ENCODE measurements at regions not wholly inside any gene's neighbourhood (a gene's known extent, or its start where the extent isn't known, plus 50 kb on each side); places are given as distances from the start of the nearest gene placed in this dataset.

- no peak for TF ChIP-seq CEBPB (IDR thresholded peaks at IDR 0.05)
- TF ChIP-seq, protein P1, sequence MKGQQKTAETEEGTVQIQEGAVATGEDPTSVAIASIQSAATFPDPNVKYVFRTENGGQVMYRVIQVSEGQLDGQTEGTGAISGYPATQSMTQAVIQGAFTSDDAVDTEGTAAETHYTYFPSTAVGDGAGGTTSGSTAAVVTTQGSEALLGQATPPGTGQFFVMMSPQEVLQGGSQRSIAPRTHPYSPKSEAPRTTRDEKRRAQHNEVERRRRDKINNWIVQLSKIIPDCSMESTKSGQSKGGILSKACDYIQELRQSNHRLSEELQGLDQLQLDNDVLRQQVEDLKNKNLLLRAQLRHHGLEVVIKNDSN (IDR thresholded peaks at IDR 0.05) = no peak
- TF ChIP-seq FOXM1 (IDR thresholded peaks at IDR 0.05; ENCODE audit: borderline replicate concordance, low read depth) = no peak
- TF ChIP-seq MAX (IDR thresholded peaks at IDR 0.05) = no peak
- TF ChIP-seq CREB1 (IDR thresholded peaks at IDR 0.05; ENCODE audit: low read depth) = no peak
- no peak for TF ChIP-seq EP300 (IDR thresholded peaks at IDR 0.05; ENCODE audit: borderline replicate concordance)
- TF ChIP-seq RAD21 (IDR thresholded peaks at IDR 0.05; ENCODE audit: low read depth) = no peak
- TF ChIP-seq TAF1 (IDR thresholded peaks at IDR 0.05; ENCODE audit: low read depth) = no peak
- no peak for TF ChIP-seq EGR1 (IDR thresholded peaks at IDR 0.05)
- TF ChIP-seq REST (IDR thresholded peaks at IDR 0.05; ENCODE audit: low read depth) = no peak
- TF ChIP-seq ZBTB7A (IDR thresholded peaks at IDR 0.05; ENCODE audit: low read depth) = no peak
- no peak for TF ChIP-seq NFIC (IDR thresholded peaks at IDR 0.05)
- TF ChIP-seq TEAD4 (IDR thresholded peaks at IDR 0.05) = no peak
- no peak for TF ChIP-seq TCF12 (IDR thresholded peaks at IDR 0.05; ENCODE audit: low read depth)
- TF ChIP-seq YY1 (IDR thresholded peaks at IDR 0.05; ENCODE audit: low read depth) = no peak
Measured at GRCh38 chr13:103153466-103153865, 87.2 kb upstream of the SLC10A2 start.

GRCh38 chr13:103147961-103148360 is 81.7 kb upstream of the SLC10A2 start:
- no peak for TF ChIP-seq EP300 (IDR thresholded peaks at IDR 0.05; ENCODE audit: borderline replicate concordance)
- no peak for TF ChIP-seq TAF1 (IDR thresholded peaks at IDR 0.05; ENCODE audit: low read depth)
- TF ChIP-seq CEBPB (IDR thresholded peaks at IDR 0.05) = no peak
- TF ChIP-seq, protein P1 (IDR thresholded peaks at IDR 0.05) = no peak

GRCh38 chr13:103145442-103145841 is 79.2 kb upstream of the SLC10A2 start:
- TF ChIP-seq, protein P1 (IDR thresholded peaks at IDR 0.05) = no peak
- TF ChIP-seq MAX (IDR thresholded peaks at IDR 0.05) (no peak), TCF12 (IDR thresholded peaks at IDR 0.05; ENCODE audit: low read depth) (no peak), REST (IDR thresholded peaks at IDR 0.05; ENCODE audit: low read depth) (no peak), CEBPB (IDR thresholded peaks at IDR 0.05) (no peak)

- TF ChIP-seq RAD21 (IDR thresholded peaks at IDR 0.05; ENCODE audit: low read depth) (no peak), NFIC (IDR thresholded peaks at IDR 0.05) (no peak)
Measured at GRCh38 chr13:103143432-103143831, 77.2 kb upstream of the SLC10A2 start.

DNA sequence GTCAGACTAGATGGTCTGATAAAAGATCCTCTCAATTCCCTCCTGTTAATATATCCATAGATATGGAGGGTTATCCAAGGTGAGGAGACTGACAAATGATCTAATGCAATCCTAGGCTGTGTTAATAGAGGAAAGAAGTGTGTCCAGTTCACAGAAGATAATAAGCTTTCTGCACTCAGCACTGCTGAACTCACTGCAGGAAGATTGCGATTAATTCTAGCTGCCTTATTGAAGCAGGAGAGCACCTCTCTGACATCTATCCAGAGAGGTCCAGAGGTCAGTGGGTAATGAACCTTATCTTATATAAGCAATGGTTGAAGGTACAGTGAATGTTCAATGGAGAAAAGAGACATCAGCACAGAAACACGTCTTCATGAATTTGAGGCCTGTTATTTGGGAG is 75.9 kb upstream of the SLC10A2 start:
- TF ChIP-seq TAF1 (IDR thresholded peaks at IDR 0.05; ENCODE audit: low read depth) = no peak

DNA sequence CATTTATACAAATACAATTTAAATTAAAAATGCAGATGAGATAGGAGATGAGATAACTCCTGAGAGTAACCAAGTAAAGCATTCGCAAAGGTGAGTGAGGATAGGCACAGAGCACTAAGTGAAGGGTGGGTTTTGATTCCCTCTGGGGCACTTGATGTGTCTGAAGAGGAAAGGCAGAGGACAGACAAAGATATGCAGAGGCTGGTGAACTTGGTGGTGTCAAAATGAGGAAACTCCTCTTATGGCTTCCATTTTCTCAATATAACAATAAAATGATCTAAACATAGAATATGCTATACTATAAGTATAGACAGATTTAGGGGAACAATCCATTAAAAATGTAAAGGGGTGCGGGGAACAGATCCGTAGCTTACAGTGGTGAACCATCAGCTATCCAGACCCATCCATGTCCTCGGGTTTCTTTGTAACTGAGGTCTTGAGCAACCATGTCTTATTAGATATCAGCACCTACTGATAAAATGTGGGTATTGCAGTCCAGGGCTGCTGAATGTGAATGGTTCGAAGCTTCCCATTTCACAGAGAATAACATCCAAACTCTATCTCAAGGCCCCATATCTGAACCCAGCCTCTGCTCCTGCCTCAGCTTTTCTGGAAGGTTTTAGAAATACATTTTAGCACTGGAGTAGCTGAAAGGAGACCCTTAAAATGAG is 73.9 kb upstream of the SLC10A2 start:
- TF ChIP-seq RAD21 (IDR thresholded peaks at IDR 0.05; ENCODE audit: low read depth) (peak; percentile 54), NFIC (IDR thresholded peaks at IDR 0.05) (no peak)

GRCh38 chr13:103134271-103134670 is 68.1 kb upstream of the SLC10A2 start:
- TF ChIP-seq RAD21 (IDR thresholded peaks at IDR 0.05; ENCODE audit: low read depth) (no peak), REST (IDR thresholded peaks at IDR 0.05; ENCODE audit: low read depth) (no peak)
